HepG2 (cell line): ENCODE measurements at regions not wholly inside any gene's neighbourhood (a gene's known extent, or its start where the extent isn't known, plus 50 kb on each side); places are given as distances from the start of the nearest gene placed in this dataset.

Experiments
- ATAC-seq: fragments of 200-7000 bp; cut with Tn5 transposase; 3 replicates; pipeline ENCODE4 v1.9.1; 2020; ENCODE audit warnings: mild to moderate bottlenecking, moderate library complexity
- BruUV-seq: library from RNA; stranded (reverse); fragments of 400-500 nt; replicated peaks from 2 replicates; lab custom pipeline; 2021; lab: Mats Ljungman, UMichigan
- CTCF ChIA-PET: fragments of 300-600 bp; formaldehyde crosslinking; extraction: SDS; loops from one replicate; lab custom pipeline; 2021; ENCODE audit warnings: low total read pairs, inconsistent platforms, low intra/inter-chr PET ratio; lab: Yijun Ruan, JAX
- POLR2A ChIA-PET: fragments of 350-600 bp; sonication (Branson Sonifier 250); formaldehyde crosslinking; loops from one replicate; lab custom pipeline; 2020; ENCODE audit warnings: antibody characterized with exemption, inconsistent platforms; lab: Yijun Ruan, JAX
- DNase-seq: peaks from one replicate; pipeline ENCODE4 v3.0.0-alpha.2; 2015; ENCODE audit warnings: low spot score
- FAIRE-seq: peaks from 3 replicates; lab custom pipeline; 2011; peaks lifted over from hg19 to GRCh38; lab: Jason Lieb, UNC
- H2AFZ ChIP-seq: one replicate; pipeline ENCODE4 v1.6.1; 2011; ENCODE audit warnings: low read length, inconsistent platforms
- H3K27ac ChIP-seq: fragments of 300-600 bp; 3 replicates; pipeline ENCODE4 v1.8.0; 2011; ENCODE audit warnings: mixed run types, mild to moderate bottlenecking, mixed read lengths, low read length, inconsistent platforms; ENCODE audit not compliant: insufficient read depth; ENCODE audit errors: extremely low read length
- H3K27me3 ChIP-seq, 2 experiments: fragments of 200-600 bp in 1 of 2; 2 replicates in 1 of 2; 3 replicates in 1 of 2; pipeline versions ENCODE4 v1.6.0 to v1.8.0; 2011; ENCODE audit warnings: low read length in 2 of 2, mild to moderate bottlenecking in 2 of 2, moderate library complexity in 2 of 2, inconsistent platforms in 1 of 2; ENCODE audit not compliant: insufficient read depth in 2 of 2, control insufficient read depth in 1 of 2
- H3K36me3 ChIP-seq, 2 experiments: fragments of 200-600 bp in 1 of 2; replicated peaks in 1 of 2; 2 replicates in 1 of 2; 3 replicates in 1 of 2; pipeline versions ENCODE4 v1.5.1 to v1.8.0; 2011; ENCODE audit warnings: low read length in 2 of 2, inconsistent platforms in 1 of 2; ENCODE audit not compliant: insufficient read depth in 2 of 2, control insufficient read depth in 1 of 2
- H3K4me1 ChIP-seq: 2 replicates; pipeline ENCODE4 v1.5.1; 2012; ENCODE audit warnings: low read length, inconsistent platforms; ENCODE audit not compliant: insufficient read depth
- H3K4me2 ChIP-seq: 2 replicates; pipeline ENCODE4 v1.6.0; 2011; ENCODE audit warnings: low read depth, low read length, inconsistent platforms
- H3K4me3 ChIP-seq, 3 experiments: fragments of 200-600 bp in 1 of 3; sonication (generic), shearing (Covaris generic) in 1 of 3; replicated peaks in 1 of 3; 2 replicates each; pipeline ENCODE4 v1.5.1; 2011 to 2016; ENCODE audit warnings: low read length in 3 of 3, inconsistent platforms in 2 of 3, low read depth in 2 of 3, mild to moderate bottlenecking in 2 of 3, control low read depth in 1 of 3, mixed read lengths in 1 of 3; ENCODE audit not compliant: insufficient read depth in 1 of 3
- H3K79me2 ChIP-seq: one replicate; pipeline ENCODE4 v1.6.1; 2011; ENCODE audit warnings: low read length, inconsistent platforms; ENCODE audit not compliant: insufficient read depth
- H3K9ac ChIP-seq: 2 replicates; pipeline ENCODE4 v1.6.0; 2011; ENCODE audit warnings: mild to moderate bottlenecking, low read depth, low read length, inconsistent platforms; ENCODE audit not compliant: insufficient read depth
- H3K9me3 ChIP-seq: 2 replicates; pipeline ENCODE4 v1.5.1; 2012; ENCODE audit warnings: mild to moderate bottlenecking, low read length
- H4K20me1 ChIP-seq: 2 replicates; pipeline ENCODE4 v1.6.0; 2011; ENCODE audit warnings: inconsistent platforms, mild to moderate bottlenecking, low read length, moderate library complexity; ENCODE audit not compliant: insufficient read depth
- DDIT3 ChIP-seq: sonication (generic); formaldehyde crosslinking; IDR thresholded peaks from 2 replicates; pipeline ENCODE4 v1.4.0; 2020; ENCODE audit warnings: mild to moderate bottlenecking, missing genetic modification reagents
- MAFF ChIP-seq: IDR thresholded peaks from 2 replicates; pipeline ENCODE4 v1.6.1; 2011; ENCODE audit warnings: low read depth, low read length, improper control_type of control experiment
- MAFK ChIP-seq, 2 experiments: IDR thresholded peaks in 1 of 2; conservative IDR thresholded peaks in 1 of 2; 2 replicates each; pipeline ENCODE4 v1.6.1; 2011; ENCODE audit warnings: improper control_type of control experiment in 2 of 2, low read length in 2 of 2
- TFDP1 ChIP-seq: IDR thresholded peaks from 2 replicates; pipeline ENCODE4 v1.6.1; 2016; ENCODE audit warnings: missing compliant biosample characterization, missing genetic modification reagents, borderline replicate concordance
- ZBTB34 ChIP-seq: sonication (generic); formaldehyde crosslinking; IDR thresholded peaks from 2 replicates; pipeline ENCODE4 v1.8.0; 2022; ENCODE audit warnings: mild to moderate bottlenecking, missing genetic modification reagents
- WGBS: methylation state at CpG from one replicate; pipeline ENCODE4 v1.1.6; 2017; ENCODE audit warnings: low lambda C conversion rate; 5-methylcytosine and 5-hydroxymethylcytosine counted together
- in situ Hi-C: cut with HindIII; loops from 2 replicates; pipeline ENCODE4 v1.10.0; 2017; ENCODE audit warnings: low pct_unique_long_range_greater_than_20kb; ENCODE audit not compliant: extremely low pct_ligation_motif_present
- intact Hi-C: fragments of 100-400 bp; cut with micrococcal nuclease; formaldehyde crosslinking; loops from one replicate; pipeline ENCODE4 v1.10.0; 2022; ENCODE audit not compliant: unreplicated experiment

GRCh38 chr18:76610012-76610411 lies 115.0 kb upstream of the ZNF516 start:
- 54% methylated on average over 4 of the region's 4 CpGs for WGBS
- no TSS peak for BruUV-seq
- H3K4me3 ChIP-seq, result no peak overlapping the region
- peaks cover 9% of the 10 kb centered on the region for H3K4me1 ChIP-seq
- H3K4me2 ChIP-seq, result no peak overlapping the region
- no peak for ATAC-seq
- H4K20me1 ChIP-seq, result no peaks in the 10 kb centered on the region
- intact Hi-C loops, result no loop called here
- no peak overlapping the region for H3K9ac ChIP-seq
- H2AFZ ChIP-seq, result no peak overlapping the region
- H3K79me2 ChIP-seq, result no peaks in the 10 kb centered on the region
- in situ Hi-C loops, result no loop called here
- TF ChIP-seq ZBTB34 (CRISPR knock-in tag) (no peak), MAFF (peak; percentile 66; the same call in 1 of the 2 replicates), MAFK (conservative IDR thresholded peaks at IDR 0.05 in 1 of 2, IDR thresholded peaks at IDR 0.05 in 1 of 2; ENCODE audit: low read length in 2 of 2) (peak; percentile 36 to 78; a peak in 3 of 4 replicates), TFDP1 (CRISPR knock-in tag) (no peak), DDIT3 (CRISPR knock-in tag) (no peak)
- H3K9me3 ChIP-seq, result no peaks in the 10 kb centered on the region
- H3K27me3 ChIP-seq, result peaks cover 2 to 10% of the 10 kb centered on the region in 2 experiments; a peak in 3 of 5 replicates
- H3K36me3 ChIP-seq, result no peaks in the 10 kb centered on the region
- no peak overlapping the region for H3K27ac ChIP-seq
- CTCF ChIA-PET, result no interaction called here
- no peak for DNase-seq
- POLR2A ChIA-PET, result no interaction called here
- FAIRE-seq, result no peak
